HG03175 (cell line): ENCODE measurements at regions not wholly inside any gene's neighbourhood (a gene's known extent, or its start where the extent isn't known, plus 50 kb on each side); places are given as distances from the start of the nearest gene placed in this dataset.
"Not testable (repeated sequence)": the region's sequence is repeated elsewhere in the genome, so short reads cannot be mapped to it uniquely, and the experiment has no call there.

Source experiments
- ATAC-seq: cut with Tn5 transposase; IDR thresholded peaks from one replicate; pipeline ENCODE4 v1.9.1; 2021; ENCODE audit warnings: mild to moderate bottlenecking, moderate library complexity; ENCODE audit not compliant: unreplicated experiment

GRCh38 chr17:13784434-13785095 lies 182.8 kb upstream of the HS3ST3A1 start:
- no peak for ATAC-seq

DNA sequence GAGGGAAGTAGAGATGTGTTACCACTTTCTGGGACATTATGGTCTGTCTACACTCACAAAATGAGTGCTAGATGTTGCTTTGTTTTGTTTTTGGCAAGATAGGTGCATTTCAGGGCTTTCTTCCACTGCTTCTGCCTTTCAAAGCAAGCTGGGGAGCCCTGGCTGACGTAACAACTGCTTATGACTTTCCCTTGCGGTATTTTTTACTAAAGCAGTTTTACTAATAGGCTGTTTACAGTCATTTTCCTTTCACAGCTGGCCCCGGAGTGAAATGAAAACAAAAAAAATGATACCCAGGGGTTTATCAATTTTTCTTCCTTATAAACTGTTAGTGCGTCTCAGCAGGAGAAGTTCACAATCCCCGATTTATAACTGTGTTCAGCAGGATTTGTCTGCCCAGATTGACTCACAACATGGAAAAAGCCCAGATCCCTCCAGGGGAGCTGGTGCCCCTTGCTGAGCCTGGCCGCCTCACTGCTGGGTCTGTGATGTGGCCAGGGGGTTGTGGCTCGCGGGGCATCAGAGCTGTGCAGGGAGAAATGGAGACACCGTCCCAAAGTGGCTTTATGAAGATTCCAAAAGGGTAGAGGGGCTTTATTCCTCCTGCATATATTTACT lies 184.4 kb upstream of the HS3ST3A1 start:
- ATAC-seq = no peak

DNA sequence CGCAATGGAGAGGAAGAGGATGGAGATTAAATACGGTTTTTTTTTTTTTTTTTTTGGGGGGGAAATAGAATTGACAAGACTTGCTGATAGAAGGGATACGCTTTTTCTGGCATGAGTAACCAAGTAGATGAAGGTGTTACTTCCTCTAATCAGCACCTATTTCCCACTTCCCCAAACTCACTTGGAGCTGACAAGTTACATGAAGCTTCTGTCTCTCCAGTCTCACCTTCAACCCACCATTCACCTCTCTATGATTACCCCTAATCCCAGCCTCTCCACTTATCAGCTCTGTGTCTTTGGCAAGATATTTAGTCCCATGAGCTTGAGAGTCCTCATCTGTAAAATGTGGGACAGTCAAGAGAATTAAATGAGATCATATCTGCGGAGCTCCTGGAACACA lies 185.9 kb upstream of the HS3ST3A1 start:
- no peak for ATAC-seq

GRCh38 chr17:13788385-13788784 lies 186.7 kb upstream of the HS3ST3A1 start:
- ATAC-seq = no peak

- ATAC-seq = no peak
Observed at GRCh38 chr17:13792314-13792713, 190.6 kb upstream of the HS3ST3A1 start.

- ATAC-seq = no peak
Observed at GRCh38 chr17:13793951-13794350, 192.2 kb upstream of the HS3ST3A1 start.

DNA sequence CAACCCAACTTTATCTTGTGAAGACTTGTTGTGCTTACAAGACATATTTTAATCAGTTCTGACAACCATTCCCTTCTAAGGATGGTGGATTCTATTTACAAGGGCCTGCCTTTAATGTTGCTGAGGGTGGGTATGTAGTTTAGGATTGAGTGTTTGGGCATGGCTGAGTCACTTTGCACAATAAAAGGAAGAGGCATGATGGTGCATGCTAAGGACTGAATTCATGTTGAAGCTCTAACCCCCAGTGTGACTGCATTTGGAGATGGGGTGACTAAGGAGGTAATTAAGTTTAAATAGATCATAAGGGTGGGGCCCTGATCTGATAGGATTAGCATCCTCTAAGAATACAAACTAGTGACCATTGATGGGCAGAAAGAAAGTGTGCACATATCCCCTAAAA lies 196.1 kb upstream of the HS3ST3A1 start:
- ATAC-seq = no peak

DNA sequence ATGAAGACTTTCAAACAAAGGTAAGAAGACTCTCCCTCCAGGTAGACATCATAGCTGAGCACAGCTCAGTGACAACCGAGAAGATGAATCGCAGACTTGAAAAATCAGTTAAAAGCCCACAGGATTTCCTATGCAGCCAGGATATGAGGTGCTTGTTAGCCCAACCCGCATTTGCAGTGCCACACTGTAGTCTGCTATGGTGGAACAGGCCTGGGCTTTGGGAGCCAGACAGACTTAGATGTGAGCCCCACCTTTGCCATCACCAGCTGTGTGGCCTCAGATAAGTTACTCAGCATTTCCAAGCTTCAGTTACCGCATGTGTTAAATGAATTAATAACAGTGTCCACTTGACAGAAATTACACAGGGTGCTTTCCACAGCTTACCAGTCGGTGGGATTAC lies 204.4 kb upstream of the HS3ST3A1 start:
- ATAC-seq = no peak

DNA sequence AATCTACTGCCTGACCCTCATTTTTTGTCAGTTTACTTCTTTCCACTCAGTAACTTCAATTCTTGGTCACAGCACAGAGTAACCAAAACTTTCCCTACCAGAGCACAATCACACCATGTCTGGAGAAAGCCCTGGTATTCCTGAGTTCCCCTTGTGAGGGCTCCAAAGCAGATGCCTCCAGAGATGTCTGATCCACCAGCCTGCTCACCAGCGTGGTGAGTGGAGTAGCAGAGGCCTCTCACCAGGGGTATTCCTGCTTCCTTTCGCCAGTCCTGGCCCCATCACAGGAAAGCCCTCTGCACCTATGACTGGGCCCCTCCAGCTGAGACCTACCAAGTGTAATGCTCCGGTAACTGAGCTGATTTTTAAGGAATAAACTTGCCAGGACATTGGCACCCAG lies 205.4 kb upstream of the HS3ST3A1 start:
- no peak for ATAC-seq

GRCh38 chr17:13812350-13812749 lies 210.6 kb upstream of the HS3ST3A1 start:
- no peak for ATAC-seq

DNA sequence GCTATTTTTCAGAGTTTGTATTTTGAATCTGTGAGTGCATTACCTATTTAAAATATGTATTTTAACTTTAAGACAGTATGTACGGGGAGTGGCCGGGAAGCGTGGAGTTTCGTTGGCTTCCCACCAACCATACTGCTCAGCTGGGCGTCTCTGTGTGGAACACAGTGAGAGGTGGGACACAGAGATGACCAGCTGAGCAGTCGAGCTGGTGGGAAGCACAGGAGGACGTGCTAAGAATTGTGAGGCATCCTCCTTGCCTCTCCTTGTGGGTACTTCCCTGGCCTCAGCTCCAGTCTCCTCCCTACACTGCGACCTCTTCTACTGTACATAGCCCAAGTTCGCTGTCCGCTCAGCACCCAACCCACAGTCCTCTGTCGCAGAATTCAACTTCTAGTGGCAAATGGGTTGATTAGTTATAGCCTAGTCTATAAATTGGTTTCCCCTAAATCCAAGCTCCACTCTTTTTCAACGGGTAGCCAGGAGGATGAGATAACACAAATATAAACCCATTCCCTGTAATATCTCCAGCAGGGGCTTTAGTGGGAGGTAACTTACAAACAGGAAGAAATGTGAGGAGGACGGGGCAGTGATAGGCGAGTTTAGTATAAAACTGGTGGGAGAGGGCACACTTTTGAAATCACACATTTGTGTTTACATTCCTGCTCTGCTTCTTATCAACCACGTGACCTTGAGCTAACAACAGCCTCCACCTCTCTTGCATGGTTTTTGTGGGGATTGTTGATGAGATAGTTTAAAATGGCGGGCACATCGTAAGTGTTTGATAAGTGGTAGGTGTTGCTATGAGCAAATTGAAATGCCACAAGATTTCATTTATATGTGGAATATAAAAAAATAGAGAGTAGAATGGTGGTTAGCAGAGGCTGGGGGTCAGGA lies 211.9 kb upstream of the HS3ST3A1 start:
- ATAC-seq = no peak

- no peak for ATAC-seq
Observed at GRCh38 chr17:13822700-13823099, 221.0 kb upstream of the HS3ST3A1 start.

GRCh38 chr17:13825526-13826040 lies 223.9 kb upstream of the HS3ST3A1 start:
- no peak for ATAC-seq

DNA sequence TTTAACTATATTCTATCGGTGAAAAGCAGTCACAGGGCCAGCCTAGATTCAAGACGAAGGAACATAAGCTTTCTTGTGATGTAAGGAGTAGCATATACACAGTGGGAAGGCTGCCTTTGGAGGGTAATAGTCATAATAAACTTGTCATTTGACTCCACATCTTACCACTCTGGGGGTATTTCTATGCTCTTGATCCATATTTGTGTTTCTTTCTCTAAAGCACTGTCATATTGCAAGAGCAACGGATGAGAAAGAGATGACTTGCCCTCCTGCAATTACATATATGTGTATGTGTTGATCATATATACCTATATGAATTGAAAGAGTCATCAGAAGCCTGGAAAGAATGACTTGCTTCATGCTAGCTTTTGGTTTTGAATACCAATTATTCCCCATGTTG lies 225.4 kb upstream of the HS3ST3A1 start:
- ATAC-seq = no peak

- ATAC-seq = no peak
Observed at GRCh38 chr17:13833921-13834320, 232.2 kb upstream of the HS3ST3A1 start.

DNA sequence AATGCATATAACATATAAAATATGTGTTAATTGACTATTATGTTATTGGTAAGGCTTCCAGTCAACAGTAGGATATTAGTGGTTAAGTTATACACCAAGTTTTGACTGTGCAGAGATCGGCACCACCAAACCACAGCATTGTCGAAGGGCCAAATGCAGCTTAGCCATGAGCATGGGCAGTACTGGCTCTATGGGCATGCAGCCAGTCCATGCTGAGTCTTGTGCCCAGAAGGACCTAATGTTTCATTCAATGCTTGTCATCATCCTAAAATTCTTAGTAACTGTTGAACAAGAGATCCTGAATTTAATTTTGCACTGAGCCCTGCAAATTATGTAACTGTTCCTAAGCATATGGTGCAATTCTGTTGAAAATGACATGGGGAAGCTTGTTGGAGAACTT lies 233.4 kb upstream of the HS3ST3A1 start:
- no peak for ATAC-seq

DNA sequence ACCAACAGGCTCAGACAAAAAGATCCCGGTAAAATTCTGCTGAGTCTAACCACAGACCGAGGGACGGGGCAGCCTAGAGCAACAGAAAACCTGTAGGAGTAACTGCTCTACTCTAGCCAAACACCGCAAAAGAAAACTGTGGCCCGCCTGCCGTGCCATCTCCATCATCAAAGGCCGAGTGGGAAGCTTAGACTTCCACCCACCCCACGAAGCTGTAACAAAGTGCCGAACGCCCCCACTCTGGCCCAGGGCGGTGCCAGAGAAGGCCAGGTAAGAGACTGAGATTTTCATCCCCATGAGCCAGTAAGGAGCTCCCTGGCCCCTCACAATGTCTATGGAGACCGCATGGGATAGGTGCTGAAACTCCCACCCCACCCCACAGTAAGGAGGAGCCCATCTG lies 231.9 kb upstream of the COX10 start:
- ATAC-seq = no peak

DNA sequence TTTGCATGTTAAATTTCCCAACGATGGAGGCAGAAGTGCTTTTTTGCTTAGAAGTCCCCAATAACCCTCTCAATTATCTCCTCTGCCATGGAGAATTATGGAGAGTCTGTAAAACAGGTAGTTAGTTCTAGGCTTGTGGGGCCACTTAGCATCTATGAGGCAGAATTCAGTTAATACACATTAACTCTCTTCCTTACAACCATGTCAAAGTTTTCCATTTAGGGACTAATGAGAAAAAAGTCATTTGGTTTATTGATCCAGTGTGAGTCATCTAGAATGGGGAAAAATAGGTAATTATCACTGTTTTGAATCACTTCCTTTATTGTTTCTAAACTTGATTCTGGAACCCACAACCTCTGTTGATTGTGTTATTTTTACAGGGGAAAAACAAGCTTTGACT lies 229.1 kb upstream of the COX10 start:
- no peak for ATAC-seq

GRCh38 chr17:13843862-13844635 lies 225.3 kb upstream of the COX10 start:
- ATAC-seq = no peak

DNA sequence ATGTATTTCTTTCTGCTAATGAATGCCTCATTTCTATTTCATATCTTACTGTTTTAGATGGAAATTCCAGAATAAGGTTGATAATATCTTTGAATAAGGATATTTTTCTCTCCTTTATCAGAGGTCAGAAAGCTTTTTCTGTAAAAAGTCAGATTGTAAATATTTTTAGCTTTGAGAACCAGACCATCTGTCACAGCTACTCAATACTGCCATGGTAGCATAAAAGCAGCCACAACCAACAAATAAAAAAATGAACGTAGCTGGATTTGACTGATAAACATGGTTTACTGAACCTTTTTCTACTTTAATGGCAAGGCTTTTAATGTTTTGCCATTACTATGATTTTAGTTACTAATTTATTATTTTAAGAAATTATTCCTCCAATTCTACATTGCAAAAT lies 217.4 kb upstream of the COX10 start:
- ATAC-seq = no peak

DNA sequence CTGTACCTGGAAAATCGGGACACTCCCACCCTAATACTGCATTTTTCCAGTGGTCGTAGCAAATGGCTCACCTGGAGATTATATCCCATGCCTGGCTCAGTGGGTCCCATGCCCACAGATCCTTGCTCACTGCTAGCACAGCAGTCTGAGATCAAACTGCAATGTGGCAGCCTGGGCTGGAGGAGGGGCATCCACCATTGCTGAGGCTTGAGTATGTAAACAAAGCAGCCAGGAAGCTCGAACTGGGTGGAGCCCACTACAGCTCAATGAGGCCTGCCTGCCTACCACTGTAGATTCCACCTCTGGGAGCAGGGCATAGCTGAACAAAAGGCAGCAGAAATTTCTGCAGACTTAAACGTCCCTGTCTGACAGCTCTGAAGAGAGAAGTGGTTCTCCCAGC lies 213.6 kb upstream of the COX10 start:
- ATAC-seq = not testable (repeated sequence)
